GM10248 (cell line): ENCODE measurements at regions not wholly inside any gene's neighbourhood (a gene's known extent, or its start where the extent isn't known, plus 50 kb on each side); places are given as distances from the start of the nearest gene placed in this dataset.

Source experiments
- CTCF ChIA-PET: fragments of 300-600 bp; sonication (Branson Sonifier 250); formaldehyde crosslinking; extraction: SDS; loops from one replicate; lab custom pipeline; 2021; ENCODE audit warnings: antibody characterized with exemption; lab: Yijun Ruan, JAX
- POLR2A ChIA-PET: fragments of 350-650 bp; sonication (Branson Sonifier 250); formaldehyde crosslinking; extraction: SDS; loops from one replicate; lab custom pipeline; 2020; ENCODE audit warnings: antibody characterized with exemption; lab: Yijun Ruan, JAX
- DNase-seq: peaks from one replicate; pipeline ENCODE4 v3.0.0; 2012; ENCODE audit errors: extremely low spot score
- CTCF ChIP-seq: IDR thresholded peaks from 2 replicates; pipeline ENCODE4 v1.5.1; 2012; ENCODE audit warnings: mild to moderate bottlenecking, low read depth; ENCODE audit errors: extremely low read depth, missing control alignments, control extremely low read depth

GRCh38 chrX:94752434-94753169 is 1078.6 kb downstream of the FAM133A start:
- no peak for TF ChIP-seq CTCF
- ChIA-PET POLR2A (no interaction called here), CTCF (no interaction called here)
- DNase-seq, result no peak

- TF ChIP-seq CTCF, result no peak
- no peak for DNase-seq
- ChIA-PET CTCF (no interaction called here), POLR2A (no interaction called here)
Observed at GRCh38 chrX:94758130-94758529, 1084.1 kb downstream of the FAM133A start.

GRCh38 chrX:94775640-94776039 is 1101.6 kb downstream of the FAM133A start:
- ChIA-PET POLR2A (no interaction called here), CTCF (no interaction called here)
- DNase-seq, result no peak
- TF ChIP-seq CTCF, result no peak

- TF ChIP-seq CTCF, result no peak
- no peak for DNase-seq
- POLR2A ChIA-PET, result no interaction called here
- CTCF ChIA-PET, result no interaction called here
Observed at GRCh38 chrX:94813541-94813940, 1139.5 kb downstream of the FAM133A start.

GRCh38 chrX:94814216-94814615 is 1140.2 kb downstream of the FAM133A start:
- no peak for TF ChIP-seq CTCF
- CTCF ChIA-PET, result no interaction called here

GRCh38 chrX:94830717-94831116 is 1156.7 kb downstream of the FAM133A start:
- ChIA-PET CTCF (no interaction called here), POLR2A (no interaction called here)
- TF ChIP-seq CTCF, result no peak
- DNase-seq, result no peak

More at GRCh38 chrX:94814216-94814615, 1140.2 kb downstream of the FAM133A start:
- POLR2A ChIA-PET, result no interaction called here
- DNase-seq, result no peak
